Skeletal muscle cell (primary cell): ENCODE measurements at regions not wholly inside any gene's neighbourhood (a gene's known extent, or its start where the extent isn't known, plus 50 kb on each side); places are given as distances from the start of the nearest gene placed in this dataset.
"Not testable (repeated sequence)": the region's sequence is repeated elsewhere in the genome, so short reads cannot be mapped to it uniquely, and the experiment has no call there.

Source experiments
- DNase-seq: peaks from one replicate; pipeline ENCODE4 v3.0.0-alpha.2; 2010; ENCODE audit warnings: low read depth
- H3K4me3 ChIP-seq: 2 replicates; pipeline ENCODE4 v1.5.1; 2011; ENCODE audit warnings: low read depth, mild to moderate bottlenecking, control low read depth, low read length, moderate library complexity

DNA sequence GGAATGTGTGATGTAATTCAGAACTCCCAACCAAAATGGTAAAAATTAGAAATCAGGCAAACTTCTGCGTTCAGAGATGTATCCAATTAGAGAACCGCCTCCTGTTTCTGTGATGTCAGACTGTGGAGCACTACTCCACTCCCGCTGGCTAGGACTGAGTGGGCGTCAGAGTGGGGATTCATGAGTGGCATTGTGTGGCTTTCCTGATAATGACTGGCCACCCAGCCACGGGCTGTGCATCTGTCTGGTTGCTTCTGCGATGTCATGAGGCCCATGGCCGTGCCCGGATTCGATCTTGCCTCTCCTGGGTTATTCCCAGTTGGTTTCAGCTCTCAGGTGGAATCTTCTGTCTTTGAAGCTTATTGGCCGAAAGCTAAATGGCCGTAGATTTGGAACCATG lies 87.1 kb upstream of the KCNA1 start:
- no peak for DNase-seq
- no peak overlapping the region for H3K4me3 ChIP-seq

- no peak overlapping the region for H3K4me3 ChIP-seq
- DNase-seq, result peak; percentile 75
Observed at GRCh38 chr12:4824380-4824779, 85.3 kb upstream of the KCNA1 start.

DNA sequence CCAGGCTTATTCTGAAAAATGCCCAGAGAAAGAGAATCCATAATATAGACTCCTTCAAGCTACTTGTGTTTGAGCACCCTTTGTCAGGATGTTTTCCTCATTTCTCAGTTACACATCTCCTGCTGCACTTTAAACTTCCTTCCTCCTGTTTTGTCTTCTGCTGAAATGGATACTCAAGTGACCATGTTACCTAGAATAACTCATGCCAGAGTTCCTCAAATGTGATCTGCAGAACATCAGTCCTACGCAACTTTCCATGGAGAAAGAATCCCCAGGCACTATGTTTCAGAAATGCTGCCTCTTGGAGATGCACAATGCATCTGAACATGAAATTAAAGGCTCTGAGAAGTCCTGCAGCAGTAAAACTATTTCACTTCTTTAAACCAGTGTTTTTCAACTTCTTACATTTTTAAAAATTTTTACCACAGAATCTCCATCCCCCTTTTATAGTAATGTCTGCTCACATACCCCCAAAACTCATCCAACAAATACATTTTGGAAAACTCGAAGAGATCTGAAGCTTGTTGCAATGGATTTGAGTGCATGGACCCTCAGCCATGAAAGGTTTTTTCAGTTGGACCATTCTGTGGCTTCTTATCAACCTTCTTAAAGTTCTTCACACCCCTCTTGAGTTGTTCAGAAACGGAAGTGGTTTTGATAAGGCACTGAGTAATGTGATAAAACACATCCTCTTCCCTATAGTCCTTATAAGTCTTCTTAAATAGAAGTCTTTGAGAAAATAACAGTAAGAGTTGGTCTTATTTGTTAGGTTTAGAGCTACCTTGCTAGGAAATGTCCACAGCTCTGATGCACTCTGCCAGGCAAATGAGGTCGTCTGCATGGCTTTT lies 84.5 kb upstream of the KCNA1 start:
- no peak overlapping the region for H3K4me3 ChIP-seq
- DNase-seq, result no peak

DNA sequence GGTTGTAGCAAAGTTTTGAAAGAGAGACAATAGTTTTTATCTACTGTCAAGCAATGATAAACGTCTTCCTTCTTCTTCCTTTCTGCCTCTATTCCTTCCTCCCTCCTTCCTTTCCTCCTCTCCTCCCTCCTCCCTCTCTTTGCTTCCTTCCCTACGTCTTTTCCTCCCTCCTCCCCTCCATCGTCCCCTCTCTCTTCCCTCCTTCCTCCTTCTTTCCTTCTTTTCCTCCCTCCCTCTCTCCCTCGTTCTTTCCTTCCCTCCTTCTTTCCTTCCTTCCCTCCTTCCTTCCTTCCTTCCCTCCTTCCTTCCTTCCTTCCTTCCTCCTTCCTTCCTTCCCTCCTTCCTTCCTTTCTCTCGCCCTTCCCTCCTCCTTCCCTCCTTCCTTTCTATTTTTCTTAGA lies 82.8 kb upstream of the KCNA1 start:
- DNase-seq, result no peak
- no peak overlapping the region for H3K4me3 ChIP-seq

DNA sequence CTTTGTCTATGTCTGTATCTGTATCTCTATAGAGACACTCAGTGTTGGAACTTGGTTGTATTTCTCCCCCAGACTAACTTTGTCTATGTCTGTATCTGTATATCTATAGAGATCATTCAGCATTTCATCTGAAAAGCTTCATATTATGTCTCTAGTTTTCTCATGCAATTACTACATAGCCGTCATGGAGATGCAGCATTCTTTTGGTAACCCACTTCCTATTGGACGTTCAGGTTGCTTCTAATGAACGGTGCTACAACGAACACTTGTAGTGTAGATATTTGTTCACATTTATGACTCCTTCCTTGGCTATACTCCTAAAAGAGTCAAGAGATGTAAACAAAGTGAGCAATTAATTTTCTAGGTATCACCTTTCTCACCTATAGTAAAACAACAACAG lies 81.5 kb upstream of the KCNA1 start:
- no peak overlapping the region for H3K4me3 ChIP-seq
- DNase-seq, result no peak

- H3K4me3 ChIP-seq, result no peak overlapping the region
Observed at GRCh38 chr12:4829161-4829792, 80.4 kb upstream of the KCNA1 start.

DNA sequence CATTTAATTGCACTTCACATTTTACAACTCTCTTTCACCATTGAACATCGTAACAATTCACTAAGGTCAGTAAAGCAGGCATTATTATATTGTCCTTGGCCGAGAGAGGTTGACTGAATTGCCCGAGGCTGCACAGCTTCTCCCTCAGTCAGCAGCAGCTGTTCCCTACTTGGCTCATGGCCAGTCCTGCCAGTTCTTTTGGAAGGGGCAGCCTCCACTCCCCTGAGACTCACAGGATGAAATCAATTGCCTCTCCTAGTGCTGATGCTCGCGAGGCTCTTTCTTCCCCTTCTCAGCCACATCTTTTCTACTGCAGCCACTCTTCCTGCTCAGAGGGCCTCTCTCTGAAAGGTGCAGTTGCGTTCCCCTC lies 79.9 kb upstream of the KCNA1 start:
- DNase-seq, result no peak
- H3K4me3 ChIP-seq, result no peak overlapping the region

More at GRCh38 chr12:4829161-4829792, 80.4 kb upstream of the KCNA1 start:
- DNase-seq, result no peak

GRCh38 chr12:4830556-4831210 lies 79.0 kb upstream of the KCNA1 start:
- DNase-seq, result no peak
- no peak overlapping the region for H3K4me3 ChIP-seq

- no peak for DNase-seq
Observed at GRCh38 chr12:4833053-4833452, 76.7 kb upstream of the KCNA1 start.

DNA sequence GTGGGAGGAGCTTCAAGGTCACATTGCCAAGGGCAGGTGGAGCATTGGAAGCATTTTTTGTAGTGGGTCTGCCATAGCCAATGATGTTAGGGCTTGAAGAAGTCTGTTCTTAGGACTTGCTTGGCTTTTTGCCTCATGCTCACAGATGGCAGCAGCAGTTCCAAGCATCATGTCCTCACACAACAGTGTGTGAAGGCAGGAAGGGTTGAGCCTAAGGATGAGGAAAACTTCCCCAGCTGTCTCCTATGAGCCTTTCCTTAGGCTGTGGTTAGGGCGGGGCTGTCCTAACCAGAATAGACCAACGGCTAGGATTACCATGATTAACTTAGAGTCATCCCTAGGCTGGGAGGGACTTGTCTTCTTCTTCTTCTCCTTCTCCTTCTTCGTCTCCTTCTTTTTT lies 76.2 kb upstream of the KCNA1 start:
- H3K4me3 ChIP-seq, result no peak overlapping the region
- DNase-seq, result no peak

More at GRCh38 chr12:4833053-4833452, 76.7 kb upstream of the KCNA1 start:
- no peak overlapping the region for H3K4me3 ChIP-seq

GRCh38 chr12:4842401-4842800 lies 67.3 kb upstream of the KCNA1 start:
- H3K4me3 ChIP-seq, DNase-seq: not testable (repeated sequence)

DNA sequence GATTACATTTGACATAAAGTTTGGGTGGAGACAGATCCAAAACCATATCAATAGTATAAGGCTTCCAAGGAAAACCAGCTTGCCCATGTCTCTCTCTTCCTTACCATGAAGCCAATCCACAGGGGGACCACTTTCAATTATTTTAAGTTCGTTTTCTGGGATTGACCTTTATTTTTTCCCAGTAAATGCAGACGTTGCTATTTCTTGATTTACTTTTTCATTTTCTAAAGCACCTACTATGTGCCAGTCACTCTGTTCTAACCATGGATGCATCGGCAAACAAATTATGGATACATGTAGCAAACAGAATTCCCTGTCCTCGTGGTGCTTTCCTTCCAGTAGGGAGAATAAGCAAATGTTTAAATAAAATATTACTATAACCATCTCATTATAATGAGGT lies 65.8 kb upstream of the KCNA1 start:
- no peak overlapping the region for H3K4me3 ChIP-seq
- DNase-seq, result no peak

DNA sequence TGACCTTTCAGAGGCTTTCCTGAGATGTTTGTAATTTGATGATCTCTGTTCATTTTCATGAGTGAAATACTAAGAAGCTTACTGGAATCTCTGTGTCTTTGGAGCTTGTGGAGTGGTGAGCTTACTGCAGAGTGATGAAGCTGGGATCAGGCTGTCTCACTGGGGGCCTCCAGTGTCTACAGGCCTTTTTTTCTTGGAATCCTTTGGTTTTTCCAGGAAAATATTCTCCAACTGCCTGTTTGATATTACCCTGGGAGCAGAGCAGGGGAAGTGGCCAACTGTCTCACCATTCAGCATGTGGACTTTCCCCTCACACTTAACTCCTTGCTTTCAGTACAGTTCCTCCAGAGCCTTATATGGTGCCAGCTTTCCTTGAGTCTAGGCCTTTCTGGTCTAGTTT lies 62.0 kb upstream of the KCNA1 start:
- DNase-seq, result no peak
- H3K4me3 ChIP-seq, result no peak overlapping the region

GRCh38 chr12:4849115-4849541 lies 60.6 kb upstream of the KCNA1 start:
- no peak for DNase-seq

DNA sequence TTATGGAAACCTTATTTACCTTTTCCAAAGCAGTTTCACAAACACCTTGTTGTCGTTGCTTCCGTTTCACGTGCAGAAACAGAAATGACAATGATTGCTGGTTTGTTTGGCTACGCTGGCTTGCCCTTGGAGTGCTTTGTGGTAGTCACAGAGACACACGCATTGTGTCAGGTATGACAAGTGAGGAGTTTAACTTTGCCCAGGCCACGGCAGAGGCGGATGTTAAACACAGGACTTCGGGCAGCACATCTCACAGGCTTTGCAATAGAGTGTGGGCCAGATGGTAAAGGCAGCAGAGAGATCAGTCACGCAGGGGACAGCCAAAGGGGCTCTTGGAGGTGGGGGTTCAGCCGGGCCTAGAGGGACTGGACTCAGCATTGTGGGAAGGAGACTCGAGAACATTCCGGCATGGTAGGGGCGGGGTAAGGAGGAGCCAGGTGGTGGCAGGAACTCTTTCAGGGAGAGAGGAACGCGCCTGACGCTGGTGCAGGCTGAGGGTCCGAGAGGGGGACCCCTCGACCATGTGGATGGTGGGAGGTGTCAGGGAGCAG lies 59.8 kb upstream of the KCNA1 start:
- H3K4me3 ChIP-seq, result no peak overlapping the region
- DNase-seq, result no peak

More at GRCh38 chr12:4849115-4849541, 60.6 kb upstream of the KCNA1 start:
- no peak overlapping the region for H3K4me3 ChIP-seq

- H3K4me3 ChIP-seq, result no peak overlapping the region
- no peak for DNase-seq
Observed at GRCh38 chr12:4850857-4851380, 58.8 kb upstream of the KCNA1 start.

- H3K4me3 ChIP-seq, result no peak overlapping the region
- no peak for DNase-seq
Observed at GRCh38 chr12:4852308-4852707, 57.4 kb upstream of the KCNA1 start.

GRCh38 chr12:4852911-4853310 lies 56.8 kb upstream of the KCNA1 start:
- no peak overlapping the region for H3K4me3 ChIP-seq
- DNase-seq, result no peak

- no peak overlapping the region for H3K4me3 ChIP-seq
- DNase-seq, result peak; percentile 34
Observed at GRCh38 chr12:4855121-4855924, 54.4 kb upstream of the KCNA1 start.
